ENCODE measurements at regions not wholly inside any gene's neighbourhood (a gene's known extent, or its start where the extent isn't known, plus 50 kb on each side); places are given as distances from the start of the nearest gene placed in this dataset.

DNA sequence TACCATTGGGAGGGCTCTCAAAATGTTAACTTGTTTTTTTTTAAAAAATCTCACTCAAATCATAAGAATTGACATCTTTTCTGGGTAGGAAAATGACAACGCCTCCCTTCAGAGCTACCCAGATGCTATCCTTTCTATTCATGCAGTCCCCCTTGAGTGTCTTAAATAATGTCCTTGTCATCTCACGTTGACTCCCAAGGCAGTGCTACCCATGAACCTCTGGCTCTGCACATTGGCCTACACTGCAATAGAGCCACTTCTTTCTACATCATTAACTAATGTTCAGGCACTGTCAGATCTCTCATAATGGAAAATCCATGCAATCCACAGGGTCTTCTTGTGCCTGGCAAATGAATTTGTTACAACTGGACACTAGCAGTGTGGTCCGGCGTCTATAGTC lies 569.8 kb upstream of the ZFHX3 start:
- TF ChIP-seq, protein P1, sequence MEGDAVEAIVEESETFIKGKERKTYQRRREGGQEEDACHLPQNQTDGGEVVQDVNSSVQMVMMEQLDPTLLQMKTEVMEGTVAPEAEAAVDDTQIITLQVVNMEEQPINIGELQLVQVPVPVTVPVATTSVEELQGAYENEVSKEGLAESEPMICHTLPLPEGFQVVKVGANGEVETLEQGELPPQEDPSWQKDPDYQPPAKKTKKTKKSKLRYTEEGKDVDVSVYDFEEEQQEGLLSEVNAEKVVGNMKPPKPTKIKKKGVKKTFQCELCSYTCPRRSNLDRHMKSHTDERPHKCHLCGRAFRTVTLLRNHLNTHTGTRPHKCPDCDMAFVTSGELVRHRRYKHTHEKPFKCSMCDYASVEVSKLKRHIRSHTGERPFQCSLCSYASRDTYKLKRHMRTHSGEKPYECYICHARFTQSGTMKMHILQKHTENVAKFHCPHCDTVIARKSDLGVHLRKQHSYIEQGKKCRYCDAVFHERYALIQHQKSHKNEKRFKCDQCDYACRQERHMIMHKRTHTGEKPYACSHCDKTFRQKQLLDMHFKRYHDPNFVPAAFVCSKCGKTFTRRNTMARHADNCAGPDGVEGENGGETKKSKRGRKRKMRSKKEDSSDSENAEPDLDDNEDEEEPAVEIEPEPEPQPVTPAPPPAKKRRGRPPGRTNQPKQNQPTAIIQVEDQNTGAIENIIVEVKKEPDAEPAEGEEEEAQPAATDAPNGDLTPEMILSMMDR (conservative IDR thresholded peaks at IDR 0.05; ENCODE audit: low read depth in 2 of 2), result no peak
- TF ChIP-seq POLR2AphosphoS5 (IDR thresholded peaks at IDR 0.05; ENCODE audit: low read depth) (no peak), EZH2 (IDR thresholded peaks at IDR 0.05; ENCODE audit: low read depth, unreplicated experiment) (no peak), CREB1 (CRISPR knock-in tag; IDR thresholded peaks at IDR 0.05; ENCODE audit: low read depth) (no peak), EZH2phosphoT487 (IDR thresholded peaks at IDR 0.05; ENCODE audit: unreplicated experiment) (no peak), STAT1 (IDR thresholded peaks at IDR 0.05; ENCODE audit: unreplicated experiment) (no peak), NANOG (IDR thresholded peaks at IDR 0.05; ENCODE audit: borderline replicate concordance) (no peak), ZNF114 (CRISPR knock-in tag; IDR thresholded peaks at IDR 0.05) (no peak)
- TF ChIP-seq, protein P2, sequence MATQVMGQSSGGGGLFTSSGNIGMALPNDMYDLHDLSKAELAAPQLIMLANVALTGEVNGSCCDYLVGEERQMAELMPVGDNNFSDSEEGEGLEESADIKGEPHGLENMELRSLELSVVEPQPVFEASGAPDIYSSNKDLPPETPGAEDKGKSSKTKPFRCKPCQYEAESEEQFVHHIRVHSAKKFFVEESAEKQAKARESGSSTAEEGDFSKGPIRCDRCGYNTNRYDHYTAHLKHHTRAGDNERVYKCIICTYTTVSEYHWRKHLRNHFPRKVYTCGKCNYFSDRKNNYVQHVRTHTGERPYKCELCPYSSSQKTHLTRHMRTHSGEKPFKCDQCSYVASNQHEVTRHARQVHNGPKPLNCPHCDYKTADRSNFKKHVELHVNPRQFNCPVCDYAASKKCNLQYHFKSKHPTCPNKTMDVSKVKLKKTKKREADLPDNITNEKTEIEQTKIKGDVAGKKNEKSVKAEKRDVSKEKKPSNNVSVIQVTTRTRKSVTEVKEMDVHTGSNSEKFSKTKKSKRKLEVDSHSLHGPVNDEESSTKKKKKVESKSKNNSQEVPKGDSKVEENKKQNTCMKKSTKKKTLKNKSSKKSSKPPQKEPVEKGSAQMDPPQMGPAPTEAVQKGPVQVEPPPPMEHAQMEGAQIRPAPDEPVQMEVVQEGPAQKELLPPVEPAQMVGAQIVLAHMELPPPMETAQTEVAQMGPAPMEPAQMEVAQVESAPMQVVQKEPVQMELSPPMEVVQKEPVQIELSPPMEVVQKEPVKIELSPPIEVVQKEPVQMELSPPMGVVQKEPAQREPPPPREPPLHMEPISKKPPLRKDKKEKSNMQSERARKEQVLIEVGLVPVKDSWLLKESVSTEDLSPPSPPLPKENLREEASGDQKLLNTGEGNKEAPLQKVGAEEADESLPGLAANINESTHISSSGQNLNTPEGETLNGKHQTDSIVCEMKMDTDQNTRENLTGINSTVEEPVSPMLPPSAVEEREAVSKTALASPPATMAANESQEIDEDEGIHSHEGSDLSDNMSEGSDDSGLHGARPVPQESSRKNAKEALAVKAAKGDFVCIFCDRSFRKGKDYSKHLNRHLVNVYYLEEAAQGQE (IDR thresholded peaks at IDR 0.05; ENCODE audit: unreplicated experiment), result no peak
